Progenitor cell of endocrine pancreas (in vitro differentiated cells): ENCODE measurements at regions not wholly inside any gene's neighbourhood (a gene's known extent, or its start where the extent isn't known, plus 50 kb on each side); places are given as distances from the start of the nearest gene placed in this dataset.

Source experiments
- DNase-seq: peaks from one replicate; pipeline ENCODE4 v3.0.0; 2021; ENCODE audit warnings: low spot score; ENCODE audit not compliant: unreplicated experiment
- H3K27ac Mint-ChIP-seq: 2 replicates; pipeline ENCODE4 v1.8.0; 2021; ENCODE audit warnings: mild to moderate bottlenecking, moderate library complexity, mixed read lengths
- H3K27me3 Mint-ChIP-seq: 2 replicates; pipeline ENCODE4 v1.8.0; 2021; ENCODE audit warnings: mixed read lengths
- H3K36me3 Mint-ChIP-seq: 2 replicates; pipeline ENCODE4 v1.8.0; 2022; ENCODE audit warnings: mixed read lengths; ENCODE audit not compliant: insufficient read depth
- H3K4me1 Mint-ChIP-seq: 2 replicates; pipeline ENCODE4 v1.8.0; 2021; ENCODE audit warnings: low read depth, mixed read lengths
- H3K4me3 Mint-ChIP-seq: 2 replicates; pipeline ENCODE4 v1.8.0; 2021; ENCODE audit warnings: low read depth, mild to moderate bottlenecking, moderate library complexity, mixed read lengths
- H3K9me3 Mint-ChIP-seq: 2 replicates; pipeline ENCODE4 v1.8.0; 2021; ENCODE audit warnings: low read depth, mixed read lengths
- CTCF ChIP-seq: fragments of 200-600 bp; sonication (generic); IDR thresholded peaks from one replicate; pipeline ENCODE4 v1.5.0; 2021; ENCODE audit warnings: antibody characterized with exemption, mild to moderate bottlenecking; ENCODE audit not compliant: unreplicated experiment

- Mint-ChIP-seq H3K36me3 (no peaks in the 10 kb centered on the region), H3K4me1 (peaks cover 7% of the 10 kb centered on the region), H3K27ac (no peak overlapping the region), H3K4me3 (no peak overlapping the region), H3K9me3 (peaks cover 6% of the 10 kb centered on the region), H3K27me3 (peaks cover 10% of the 10 kb centered on the region)
- TF ChIP-seq CTCF, result no peak
- no peak for DNase-seq
Measured at GRCh38 chr15:26477044-26477443, 295.8 kb downstream of the GABRB3 start.

- Mint-ChIP-seq H3K4me3 (no peak overlapping the region), H3K36me3 (no peaks in the 10 kb centered on the region), H3K27me3 (peaks cover 10% of the 10 kb centered on the region), H3K4me1 (peaks cover 20% of the 10 kb centered on the region), H3K27ac (no peak overlapping the region), H3K9me3 (peaks cover 6% of the 10 kb centered on the region)
- no peak for TF ChIP-seq CTCF
- no peak for DNase-seq
Measured at GRCh38 chr15:26475554-26475953, 297.3 kb downstream of the GABRB3 start.

- Mint-ChIP-seq H3K27me3 (peaks cover 17% of the 10 kb centered on the region), H3K9me3 (peaks cover 10% of the 10 kb centered on the region), H3K36me3 (no peaks in the 10 kb centered on the region), H3K27ac (peak overlapping the region; percentile 21), H3K4me3 (no peak overlapping the region), H3K4me1 (peaks cover 22% of the 10 kb centered on the region)
- DNase-seq, result no peak
- no peak for TF ChIP-seq CTCF
Measured at GRCh38 chr15:26472661-26473060, 300.2 kb downstream of the GABRB3 start.

GRCh38 chr15:26461847-26462608, 310.8 kb downstream of the GABRB3 start:
- no peak for DNase-seq
- peaks cover 22% of the 10 kb centered on the region for H3K9me3 Mint-ChIP-seq
- peaks cover 5% of the 10 kb centered on the region for H3K4me1 Mint-ChIP-seq
- no peaks in the 10 kb centered on the region for H3K36me3 Mint-ChIP-seq
- TF ChIP-seq CTCF, result no peak
- H3K27me3 Mint-ChIP-seq, result no peaks in the 10 kb centered on the region
- no peak overlapping the region for H3K4me3 Mint-ChIP-seq
- H3K27ac Mint-ChIP-seq, result no peak overlapping the region

GRCh38 chr15:26460165-26460564, 312.7 kb downstream of the GABRB3 start:
- no peak overlapping the region for H3K27ac Mint-ChIP-seq
- no peak for TF ChIP-seq CTCF
- H3K36me3 Mint-ChIP-seq, result no peaks in the 10 kb centered on the region
- no peaks in the 10 kb centered on the region for H3K27me3 Mint-ChIP-seq
- no peak overlapping the region for H3K4me3 Mint-ChIP-seq
- H3K9me3 Mint-ChIP-seq, result peaks cover 16% of the 10 kb centered on the region
- no peak for DNase-seq
- no peaks in the 10 kb centered on the region for H3K4me1 Mint-ChIP-seq
